HepG2 (cell line): ENCODE measurements at regions not wholly inside any gene's neighbourhood (a gene's known extent, or its start where the extent isn't known, plus 50 kb on each side); places are given as distances from the start of the nearest gene placed in this dataset.

Source experiments
- FOXM1 ChIP-seq: sonication (generic); formaldehyde crosslinking; IDR thresholded peaks from 2 replicates; pipeline ENCODE4 v1.5.0; 2020; ENCODE audit warnings: missing genetic modification reagents
- FOXP4 ChIP-seq: sonication (generic); formaldehyde crosslinking; IDR thresholded peaks from 2 replicates; pipeline ENCODE4 v1.4.0; 2020; ENCODE audit warnings: missing genetic modification reagents
- IKZF1 ChIP-seq: fragments of 450-650 bp; IDR thresholded peaks from 2 replicates; pipeline ENCODE4 v1.7.1; 2016
- KLF16 ChIP-seq, 2 experiments: sonication (generic) in 1 of 2; formaldehyde crosslinking in 1 of 2; IDR thresholded peaks; 2 replicates each; pipeline versions ENCODE4 v1.6.1 to v1.8.0; 2016 to 2023; ENCODE audit warnings: missing genetic modification reagents in 2 of 2, missing compliant biosample characterization in 1 of 2
- MED13 ChIP-seq: sonication (generic); formaldehyde crosslinking; IDR thresholded peaks from 2 replicates; pipeline ENCODE4 v1.5.0; 2020; ENCODE audit warnings: missing genetic modification reagents
- RNF2 ChIP-seq: fragments of 450-650 bp; conservative IDR thresholded peaks from 2 replicates; pipeline ENCODE4 v1.6.1; 2016; ENCODE audit warnings: low read depth
- SIN3A ChIP-seq: IDR thresholded peaks from 2 replicates; pipeline ENCODE4 v1.6.1; 2011; ENCODE audit warnings: low read depth, mild to moderate bottlenecking, control low read depth, low read length, borderline replicate concordance
- SMYD3 ChIP-seq: sonication (generic); formaldehyde crosslinking; IDR thresholded peaks from 2 replicates; pipeline ENCODE4 v1.8.1; 2023; ENCODE audit warnings: mild to moderate bottlenecking, missing genetic modification reagents
- SRY ChIP-seq: sonication (generic); formaldehyde crosslinking; IDR thresholded peaks from 2 replicates; pipeline ENCODE4 v1.8.0; 2022; ENCODE audit warnings: mild to moderate bottlenecking, missing genetic modification reagents
- SYNCRIP ChIP-seq: fragments of 200-400 bp; formaldehyde crosslinking; IDR thresholded peaks from 2 replicates; pipeline ENCODE4 v1.6.1; 2018; ENCODE audit warnings: mild to moderate bottlenecking, low read depth, low read length; ENCODE audit not compliant: insufficient read depth
- ZFP36L1 ChIP-seq: sonication (generic); formaldehyde crosslinking; IDR thresholded peaks from 2 replicates; pipeline ENCODE4 v1.8.0; 2022; ENCODE audit warnings: mild to moderate bottlenecking, missing genetic modification reagents, moderate library complexity
- ZMAT3 ChIP-seq: sonication (generic); formaldehyde crosslinking; conservative IDR thresholded peaks from 2 replicates; pipeline ENCODE4 v1.7.0; 2021; ENCODE audit warnings: missing genetic modification reagents
- ZNF234 ChIP-seq: sonication (generic); formaldehyde crosslinking; conservative IDR thresholded peaks from 2 replicates; pipeline ENCODE4 v1.5.1; 2020; ENCODE audit warnings: mild to moderate bottlenecking, missing genetic modification reagents
- ZNF292 ChIP-seq: sonication (generic); formaldehyde crosslinking; IDR thresholded peaks from 2 replicates; pipeline ENCODE4 v1.8.1; 2022; ENCODE audit warnings: mild to moderate bottlenecking, low read depth, missing genetic modification reagents, borderline replicate concordance
- ZNF329 ChIP-seq: sonication (generic); formaldehyde crosslinking; IDR thresholded peaks from 2 replicates; pipeline ENCODE4 v1.9.0; 2021; ENCODE audit warnings: low read depth, mild to moderate bottlenecking, missing genetic modification reagents
- ZNF367 ChIP-seq: sonication (generic); formaldehyde crosslinking; IDR thresholded peaks from 2 replicates; pipeline ENCODE4 v1.4.0; 2020; ENCODE audit warnings: missing genetic modification reagents, borderline replicate concordance
- ZNF563 ChIP-seq: sonication (generic); formaldehyde crosslinking; IDR thresholded peaks from 2 replicates; pipeline ENCODE4 v1.8.0; 2022; ENCODE audit warnings: mild to moderate bottlenecking, moderate library complexity, missing genetic modification reagents
- ZNF839 ChIP-seq: sonication (generic); formaldehyde crosslinking; IDR thresholded peaks from 2 replicates; pipeline ENCODE4 v1.4.0; 2020; ENCODE audit warnings: missing genetic modification reagents, mild to moderate bottlenecking, borderline replicate concordance
- TF ChIP-seq, protein P1 (sequence below): sonication (generic); formaldehyde crosslinking; IDR thresholded peaks from 2 replicates; pipeline ENCODE4 v1.9.0; 2021; ENCODE audit warnings: mild to moderate bottlenecking, missing genetic modification reagents
- TF ChIP-seq, protein P2 (sequence below): fragments of 450-650 bp; IDR thresholded peaks from 2 replicates; pipeline ENCODE4 v1.6.1; 2017; ENCODE audit warnings: mild to moderate bottlenecking

DNA sequence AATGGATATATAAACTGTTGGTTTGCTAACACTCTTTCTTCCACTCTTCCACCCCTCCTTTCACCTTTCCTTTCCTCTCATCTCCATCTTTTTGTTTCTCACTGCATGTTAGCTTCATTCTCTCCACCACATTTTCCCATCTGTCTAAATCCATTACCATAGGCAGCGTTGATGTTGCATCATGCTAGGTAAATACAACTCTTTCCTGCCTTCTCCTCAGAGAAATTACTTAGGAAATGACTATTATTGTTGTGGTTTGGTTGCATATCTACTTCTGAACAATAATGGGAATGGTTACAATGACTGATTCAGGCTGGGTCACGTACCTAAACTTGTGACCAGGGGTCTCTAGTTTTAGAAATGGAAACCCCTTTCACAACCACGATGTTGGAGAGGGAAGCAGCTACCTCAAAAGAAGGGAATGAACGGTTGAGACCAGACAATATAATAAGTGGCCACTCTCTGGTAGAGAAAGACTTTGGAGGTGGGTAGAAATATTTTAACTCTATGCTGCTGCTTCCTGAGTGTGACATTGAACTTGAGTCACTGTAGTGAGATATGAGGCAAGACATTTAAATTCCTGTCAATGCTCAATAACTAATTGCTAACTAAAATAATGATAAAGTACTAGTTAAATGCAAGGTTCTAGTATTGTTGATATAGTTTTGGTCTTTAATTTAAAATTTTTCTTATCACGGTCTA, 314.1 kb upstream of the TGFBR2 start (continued):
- no peak for TF ChIP-seq ZNF234 (CRISPR knock-in tag)
- TF ChIP-seq ZMAT3: no peak
- TF ChIP-seq ZNF563: no peak
- TF ChIP-seq IKZF1: no peak
- TF ChIP-seq ZNF839: no peak
- 0 out of 2 replicates have a peak, but pooled peaks have one; percentile 1 for TF ChIP-seq SMYD3 (CRISPR knock-in tag)
- TF ChIP-seq SRY (CRISPR knock-in tag): no peak
- TF ChIP-seq KLF16 (CRISPR knock-in tag; IDR thresholded peaks at IDR 0.05): no peak
- TF ChIP-seq ZNF292 (CRISPR knock-in tag): no peak
- TF ChIP-seq ZFP36L1 (CRISPR knock-in tag): no peak
- TF ChIP-seq, protein P1, sequence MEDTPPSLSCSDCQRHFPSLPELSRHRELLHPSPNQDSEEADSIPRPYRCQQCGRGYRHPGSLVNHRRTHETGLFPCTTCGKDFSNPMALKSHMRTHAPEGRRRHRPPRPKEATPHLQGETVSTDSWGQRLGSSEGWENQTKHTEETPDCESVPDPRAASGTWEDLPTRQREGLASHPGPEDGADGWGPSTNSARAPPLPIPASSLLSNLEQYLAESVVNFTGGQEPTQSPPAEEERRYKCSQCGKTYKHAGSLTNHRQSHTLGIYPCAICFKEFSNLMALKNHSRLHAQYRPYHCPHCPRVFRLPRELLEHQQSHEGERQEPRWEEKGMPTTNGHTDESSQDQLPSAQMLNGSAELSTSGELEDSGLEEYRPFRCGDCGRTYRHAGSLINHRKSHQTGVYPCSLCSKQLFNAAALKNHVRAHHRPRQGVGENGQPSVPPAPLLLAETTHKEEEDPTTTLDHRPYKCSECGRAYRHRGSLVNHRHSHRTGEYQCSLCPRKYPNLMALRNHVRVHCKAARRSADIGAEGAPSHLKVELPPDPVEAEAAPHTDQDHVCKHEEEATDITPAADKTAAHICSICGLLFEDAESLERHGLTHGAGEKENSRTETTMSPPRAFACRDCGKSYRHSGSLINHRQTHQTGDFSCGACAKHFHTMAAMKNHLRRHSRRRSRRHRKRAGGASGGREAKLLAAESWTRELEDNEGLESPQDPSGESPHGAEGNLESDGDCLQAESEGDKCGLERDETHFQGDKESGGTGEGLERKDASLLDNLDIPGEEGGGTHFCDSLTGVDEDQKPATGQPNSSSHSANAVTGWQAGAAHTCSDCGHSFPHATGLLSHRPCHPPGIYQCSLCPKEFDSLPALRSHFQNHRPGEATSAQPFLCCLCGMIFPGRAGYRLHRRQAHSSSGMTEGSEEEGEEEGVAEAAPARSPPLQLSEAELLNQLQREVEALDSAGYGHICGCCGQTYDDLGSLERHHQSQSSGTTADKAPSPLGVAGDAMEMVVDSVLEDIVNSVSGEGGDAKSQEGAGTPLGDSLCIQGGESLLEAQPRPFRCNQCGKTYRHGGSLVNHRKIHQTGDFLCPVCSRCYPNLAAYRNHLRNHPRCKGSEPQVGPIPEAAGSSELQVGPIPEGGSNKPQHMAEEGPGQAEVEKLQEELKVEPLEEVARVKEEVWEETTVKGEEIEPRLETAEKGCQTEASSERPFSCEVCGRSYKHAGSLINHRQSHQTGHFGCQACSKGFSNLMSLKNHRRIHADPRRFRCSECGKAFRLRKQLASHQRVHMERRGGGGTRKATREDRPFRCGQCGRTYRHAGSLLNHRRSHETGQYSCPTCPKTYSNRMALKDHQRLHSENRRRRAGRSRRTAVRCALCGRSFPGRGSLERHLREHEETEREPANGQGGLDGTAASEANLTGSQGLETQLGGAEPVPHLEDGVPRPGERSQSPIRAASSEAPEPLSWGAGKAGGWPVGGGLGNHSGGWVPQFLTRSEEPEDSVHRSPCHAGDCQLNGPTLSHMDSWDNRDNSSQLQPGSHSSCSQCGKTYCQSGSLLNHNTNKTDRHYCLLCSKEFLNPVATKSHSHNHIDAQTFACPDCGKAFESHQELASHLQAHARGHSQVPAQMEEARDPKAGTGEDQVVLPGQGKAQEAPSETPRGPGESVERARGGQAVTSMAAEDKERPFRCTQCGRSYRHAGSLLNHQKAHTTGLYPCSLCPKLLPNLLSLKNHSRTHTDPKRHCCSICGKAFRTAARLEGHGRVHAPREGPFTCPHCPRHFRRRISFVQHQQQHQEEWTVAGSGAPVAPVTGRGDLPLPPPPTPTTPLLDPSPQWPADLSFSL (CRISPR knock-in tag): no peak
- TF ChIP-seq RNF2: no peak
- TF ChIP-seq SIN3A: no peak
- TF ChIP-seq ZNF329 (CRISPR knock-in tag): no peak
- TF ChIP-seq, protein P2, sequence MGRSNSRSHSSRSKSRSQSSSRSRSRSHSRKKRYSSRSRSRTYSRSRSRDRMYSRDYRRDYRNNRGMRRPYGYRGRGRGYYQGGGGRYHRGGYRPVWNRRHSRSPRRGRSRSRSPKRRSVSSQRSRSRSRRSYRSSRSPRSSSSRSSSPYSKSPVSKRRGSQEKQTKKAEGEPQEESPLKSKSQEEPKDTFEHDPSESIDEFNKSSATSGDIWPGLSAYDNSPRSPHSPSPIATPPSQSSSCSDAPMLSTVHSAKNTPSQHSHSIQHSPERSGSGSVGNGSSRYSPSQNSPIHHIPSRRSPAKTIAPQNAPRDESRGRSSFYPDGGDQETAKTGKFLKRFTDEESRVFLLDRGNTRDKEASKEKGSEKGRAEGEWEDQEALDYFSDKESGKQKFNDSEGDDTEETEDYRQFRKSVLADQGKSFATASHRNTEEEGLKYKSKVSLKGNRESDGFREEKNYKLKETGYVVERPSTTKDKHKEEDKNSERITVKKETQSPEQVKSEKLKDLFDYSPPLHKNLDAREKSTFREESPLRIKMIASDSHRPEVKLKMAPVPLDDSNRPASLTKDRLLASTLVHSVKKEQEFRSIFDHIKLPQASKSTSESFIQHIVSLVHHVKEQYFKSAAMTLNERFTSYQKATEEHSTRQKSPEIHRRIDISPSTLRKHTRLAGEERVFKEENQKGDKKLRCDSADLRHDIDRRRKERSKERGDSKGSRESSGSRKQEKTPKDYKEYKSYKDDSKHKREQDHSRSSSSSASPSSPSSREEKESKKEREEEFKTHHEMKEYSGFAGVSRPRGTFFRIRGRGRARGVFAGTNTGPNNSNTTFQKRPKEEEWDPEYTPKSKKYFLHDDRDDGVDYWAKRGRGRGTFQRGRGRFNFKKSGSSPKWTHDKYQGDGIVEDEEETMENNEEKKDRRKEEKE: no peak
- TF ChIP-seq MED13 (CRISPR knock-in tag): no peak
- TF ChIP-seq ZNF367 (CRISPR knock-in tag): no peak
- no peak for TF ChIP-seq FOXM1
- peak; percentile 47; the same call in 1 of the 2 replicates for TF ChIP-seq FOXP4 (CRISPR knock-in tag)
- TF ChIP-seq SYNCRIP: no peak
